ENCODE measurements at regions not wholly inside any gene's neighbourhood (a gene's known extent, or its start where the extent isn't known, plus 50 kb on each side); places are given as distances from the start of the nearest gene placed in this dataset.
A peak's percentile ranks its signal among the peaks of the same experiment; 100 is the strongest.

- Histone ChIP-seq H3K27me3 (ENCODE audit: low read depth) (no peaks in the 10 kb centered on the region), H3K4me3 (no peak overlapping the region), H3K4me1 (0 out of 2 replicates have a peak, but pooled peaks cover 2% of the 10 kb centered on the region), H3K9me3 (no peaks in the 10 kb centered on the region; the same call in 1 of the 2 replicates), H3K36me3 (replicated peaks) (no peaks in the 10 kb centered on the region)
- in situ Hi-C loops (cut with MboI; ENCODE audit: low sequenced_read_pairs) = no loop called here
- no peak for DNase-seq (ENCODE audit: low spot score in 2 of 2)
Observed at GRCh38 chr4:153065276-153065675, 129.2 kb downstream of the FHDC1 start.

DNA sequence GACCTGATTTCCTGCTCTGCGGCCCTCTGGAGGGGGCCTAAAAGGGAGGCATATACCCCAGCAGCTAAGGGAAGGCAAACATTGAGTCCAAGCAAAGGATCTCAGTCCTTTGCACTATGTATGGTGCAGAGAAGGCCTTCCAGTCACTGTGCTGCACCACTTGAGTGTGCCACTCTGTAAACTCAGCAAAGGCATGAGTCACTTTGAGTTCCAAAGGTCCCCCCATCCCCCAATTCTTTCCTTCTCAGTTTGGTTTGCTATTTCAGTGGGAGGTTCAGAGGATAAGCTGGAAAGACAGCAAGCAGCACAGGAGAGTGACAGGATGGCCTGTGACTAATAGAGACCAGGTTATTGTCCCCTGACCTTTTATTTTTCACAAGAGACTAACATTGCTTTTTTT lies 131.3 kb downstream of the FHDC1 start:
- DNase-seq (ENCODE audit: low spot score in 2 of 2) = no peak

DNA sequence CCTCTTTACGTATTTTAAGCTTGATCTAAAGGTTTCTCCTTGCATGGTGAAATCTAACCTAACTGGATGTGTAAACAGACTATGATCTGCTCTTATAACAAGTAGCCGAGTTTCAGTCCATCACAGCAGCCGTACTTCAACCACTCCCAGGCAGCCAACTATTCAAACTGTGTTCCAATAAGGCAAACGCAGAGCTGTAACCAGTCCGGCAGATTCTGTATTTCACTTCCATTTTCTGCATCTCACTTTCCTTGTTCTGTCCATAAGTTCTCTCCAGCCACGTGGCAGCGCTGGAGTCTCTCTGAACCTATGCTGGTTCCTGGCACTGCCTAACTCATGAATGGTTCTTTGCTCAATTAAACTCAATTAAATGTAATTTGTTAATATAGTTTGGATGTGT lies 132.6 kb downstream of the FHDC1 start:
- Histone ChIP-seq H3K27me3 (ENCODE audit: low read depth) (no peaks in the 10 kb centered on the region), H3K9me3 (peaks cover 2% of the 10 kb centered on the region; the same call in 1 of the 2 replicates), H3K36me3 (replicated peaks) (no peaks in the 10 kb centered on the region), H3K4me3 (no peak overlapping the region), H3K4me1 (peaks cover 17% of the 10 kb centered on the region)
- in situ Hi-C loops (cut with MboI; ENCODE audit: low sequenced_read_pairs) = no loop called here
- DNase-seq (ENCODE audit: low spot score in 2 of 2) = no peak

More for the DNA sequence above, 131.3 kb downstream of the FHDC1 start:
- H3K4me3 ChIP-seq = no peak overlapping the region
- no peaks in the 10 kb centered on the region for H3K36me3 ChIP-seq (replicated peaks)
- H3K9me3 ChIP-seq = peaks cover 2% of the 10 kb centered on the region; the same call in 1 of the 2 replicates
- H3K27me3 ChIP-seq (ENCODE audit: low read depth) = no peaks in the 10 kb centered on the region
- in situ Hi-C loops (cut with MboI; ENCODE audit: low sequenced_read_pairs) = no loop called here
- H3K4me1 ChIP-seq = peaks cover 10% of the 10 kb centered on the region

GRCh38 chr4:153071958-153072598 lies 132.2 kb upstream of the TRIM2 start:
- Histone ChIP-seq H3K4me1 (peaks cover 25% of the 10 kb centered on the region), H3K4me3 (no peak overlapping the region), H3K36me3 (replicated peaks) (no peaks in the 10 kb centered on the region), H3K9me3 (peaks cover 2% of the 10 kb centered on the region; the same call in 1 of the 2 replicates), H3K27me3 (ENCODE audit: low read depth) (no peaks in the 10 kb centered on the region)
- peak in 1 of 2 experiments; percentile 86 for DNase-seq (ENCODE audit: low spot score in 2 of 2)
- in situ Hi-C loops (cut with MboI; ENCODE audit: low sequenced_read_pairs) = no loop called here

DNA sequence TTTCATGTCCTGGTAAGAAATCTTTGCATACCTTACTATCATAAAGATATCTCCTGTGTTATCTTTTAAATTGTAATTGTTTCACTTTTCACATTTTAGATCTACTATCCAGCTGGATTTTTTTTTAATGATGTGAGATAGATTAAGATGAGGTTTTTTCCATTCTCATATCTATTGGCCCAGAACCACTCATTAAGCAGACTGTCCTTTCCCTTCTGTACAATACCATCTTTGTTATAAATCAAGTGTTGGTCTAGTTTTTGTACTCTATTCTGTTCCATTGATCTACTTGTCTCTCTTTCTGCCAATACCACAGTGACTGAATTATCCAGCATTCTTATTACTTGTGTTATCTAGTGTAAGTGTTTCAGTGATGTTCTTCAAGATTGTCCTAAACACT lies 131.6 kb upstream of the TRIM2 start:
- peaks cover 22% of the 10 kb centered on the region for H3K4me1 ChIP-seq
- no peaks in the 10 kb centered on the region for H3K36me3 ChIP-seq (replicated peaks)
- peaks cover 2% of the 10 kb centered on the region; the same call in 1 of the 2 replicates for H3K9me3 ChIP-seq
- H3K27me3 ChIP-seq (ENCODE audit: low read depth) = no peaks in the 10 kb centered on the region
- in situ Hi-C loops (cut with MboI; ENCODE audit: low sequenced_read_pairs) = no loop called here
- no peak for DNase-seq (ENCODE audit: low spot score in 2 of 2)
- H3K4me3 ChIP-seq = no peak overlapping the region

DNA sequence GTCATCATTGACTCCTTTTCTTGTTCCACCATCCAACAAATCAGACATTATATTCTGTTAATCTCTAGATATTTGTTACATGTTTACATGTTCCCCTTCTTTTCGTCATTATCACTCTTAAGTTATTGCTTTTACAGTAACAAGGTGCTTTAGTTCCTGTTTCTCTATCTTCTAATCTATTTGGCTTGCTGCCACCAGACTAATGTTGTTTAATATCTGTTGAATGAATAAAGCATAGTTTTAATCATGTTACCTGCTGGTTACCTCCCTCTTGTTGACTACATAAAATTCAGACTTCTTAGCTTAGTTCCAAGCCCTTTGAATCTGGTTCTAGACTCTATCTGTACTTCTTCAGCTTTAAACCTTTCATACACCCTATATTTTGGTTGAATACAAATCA lies 129.8 kb upstream of the TRIM2 start:
- Histone ChIP-seq H3K4me3 (no peak overlapping the region), H3K36me3 (replicated peaks) (no peaks in the 10 kb centered on the region), H3K27me3 (ENCODE audit: low read depth) (no peaks in the 10 kb centered on the region), H3K4me1 (peaks cover 22% of the 10 kb centered on the region), H3K9me3 (peaks cover 2% of the 10 kb centered on the region; the same call in 1 of the 2 replicates)
- in situ Hi-C loops (cut with MboI; ENCODE audit: low sequenced_read_pairs) = no loop called here
- DNase-seq (ENCODE audit: low spot score in 2 of 2) = no peak

GRCh38 chr4:153074936-153075630 lies 129.2 kb upstream of the TRIM2 start:
- H3K9me3 ChIP-seq = peaks cover 2% of the 10 kb centered on the region; the same call in 1 of the 2 replicates
- peaks cover 22% of the 10 kb centered on the region for H3K4me1 ChIP-seq
- H3K27me3 ChIP-seq (ENCODE audit: low read depth) = no peaks in the 10 kb centered on the region
- no peaks in the 10 kb centered on the region for H3K36me3 ChIP-seq (replicated peaks)
- H3K4me3 ChIP-seq = no peak overlapping the region
- in situ Hi-C loops (cut with MboI; ENCODE audit: low sequenced_read_pairs) = loop anchor here (25.0 kb wide), 1 partner anchor 663 kb away; no protein-coding TSS in a partner anchor
- peak in 1 of 2 experiments; percentile 48 for DNase-seq (ENCODE audit: low spot score in 2 of 2)

- peaks cover 2% of the 10 kb centered on the region; the same call in 1 of the 2 replicates for H3K9me3 ChIP-seq
- no peak overlapping the region for H3K4me3 ChIP-seq
- H3K36me3 ChIP-seq (replicated peaks) = no peaks in the 10 kb centered on the region
- no peaks in the 10 kb centered on the region for H3K27me3 ChIP-seq (ENCODE audit: low read depth)
- no peak for DNase-seq (ENCODE audit: low spot score in 2 of 2)
- in situ Hi-C loops (cut with MboI; ENCODE audit: low sequenced_read_pairs) = loop anchor here (25.0 kb wide), 1 partner anchor 664 kb away; no protein-coding TSS in a partner anchor
- peaks cover 27% of the 10 kb centered on the region for H3K4me1 ChIP-seq
Observed at GRCh38 chr4:153075836-153076518, 128.3 kb upstream of the TRIM2 start.

DNA sequence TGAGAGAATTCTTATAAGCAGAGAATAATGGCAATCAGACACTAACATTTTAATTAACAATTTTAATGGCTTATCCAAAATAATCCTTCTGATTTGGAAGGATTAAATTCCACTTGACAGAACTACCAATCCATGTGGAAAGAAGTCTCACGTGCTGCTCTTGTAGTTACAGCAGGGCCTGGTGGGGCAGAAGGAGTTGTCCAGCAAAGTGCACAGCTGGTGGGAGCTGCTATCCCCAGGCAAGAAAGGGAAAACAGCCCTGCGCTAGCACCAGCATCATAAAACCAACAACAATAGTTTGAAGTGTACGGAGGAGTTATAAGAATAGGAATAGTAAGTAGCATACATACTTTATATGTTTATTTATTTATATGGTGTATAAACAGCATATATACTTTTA lies 127.4 kb upstream of the TRIM2 start:
- no peak for DNase-seq (ENCODE audit: low spot score in 2 of 2)

DNA sequence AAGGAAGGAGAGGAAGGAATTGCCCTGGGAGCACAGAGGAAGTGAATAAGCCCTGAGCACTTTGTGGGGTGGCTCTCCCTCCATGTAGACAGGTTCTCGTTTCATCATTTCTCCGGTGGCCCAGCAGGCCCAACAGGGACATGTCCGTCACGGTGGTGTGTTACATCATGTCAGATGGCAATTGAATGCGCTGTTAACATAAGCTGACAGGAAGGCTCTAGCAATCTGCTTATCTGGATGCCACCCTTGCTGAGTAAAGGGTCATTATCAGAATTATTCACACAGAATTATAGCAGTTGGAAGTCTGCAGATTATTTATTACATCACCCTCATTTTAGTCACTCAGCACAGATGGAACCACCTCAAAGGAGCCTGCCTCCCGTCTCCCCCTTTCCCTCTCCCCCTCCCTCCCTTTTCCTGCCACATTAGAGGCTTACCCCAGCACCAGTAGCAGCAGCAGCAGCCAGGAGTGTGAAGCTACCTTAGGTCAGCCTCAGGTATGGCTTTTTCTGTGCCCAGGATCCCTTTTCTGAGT lies 124.3 kb upstream of the TRIM2 start:
- Histone ChIP-seq H3K4me1 (peaks cover 10% of the 10 kb centered on the region), H3K27me3 (ENCODE audit: low read depth) (no peaks in the 10 kb centered on the region), H3K9me3 (no peaks in the 10 kb centered on the region), H3K36me3 (replicated peaks) (no peaks in the 10 kb centered on the region), H3K4me3 (no peak overlapping the region)
- in situ Hi-C loops (cut with MboI; ENCODE audit: low sequenced_read_pairs) = loop anchor here (5.0 to 25.0 kb wide), 2 partner anchors 47 to 668 kb away; no protein-coding TSS in a partner anchor
- DNase-seq (ENCODE audit: low spot score in 2 of 2) = no peak

More for the DNA sequence above, 127.4 kb upstream of the TRIM2 start:
- no peaks in the 10 kb centered on the region for H3K9me3 ChIP-seq
- H3K27me3 ChIP-seq (ENCODE audit: low read depth) = no peaks in the 10 kb centered on the region
- peaks cover 24% of the 10 kb centered on the region for H3K4me1 ChIP-seq
- no peaks in the 10 kb centered on the region for H3K36me3 ChIP-seq (replicated peaks)
- no peak overlapping the region for H3K4me3 ChIP-seq
- in situ Hi-C loops (cut with MboI; ENCODE audit: low sequenced_read_pairs) = loop anchor here (25.0 kb wide), 1 partner anchor 665 kb away; no protein-coding TSS in a partner anchor

GRCh38 chr4:153081006-153081580 lies 123.2 kb upstream of the TRIM2 start:
- in situ Hi-C loops (cut with MboI; ENCODE audit: low sequenced_read_pairs) = loop anchor here (5.0 to 25.0 kb wide), 2 partner anchors 46 to 669 kb away; no protein-coding TSS in a partner anchor

DNA sequence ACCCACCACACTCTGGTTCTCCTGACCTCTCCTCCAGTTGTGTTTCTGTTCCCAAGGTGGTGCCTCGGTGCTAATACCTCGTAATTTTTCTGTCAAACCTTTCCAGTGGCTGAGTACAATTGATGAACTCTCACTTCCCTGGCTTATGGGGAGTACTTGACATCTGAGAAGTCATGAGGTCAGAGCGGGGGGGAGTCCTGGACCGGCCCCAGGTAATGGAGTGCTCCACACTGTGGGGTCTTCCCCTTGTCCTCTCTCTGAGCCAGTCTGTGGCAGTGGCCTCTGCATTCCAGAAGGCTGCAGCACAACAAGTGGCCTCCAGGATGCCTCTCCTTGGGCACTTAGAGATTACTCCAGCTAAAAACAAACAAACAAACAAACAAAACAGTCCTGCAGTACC lies 122.5 kb upstream of the TRIM2 start:
- Histone ChIP-seq H3K4me1 (peaks cover 9% of the 10 kb centered on the region), H3K36me3 (replicated peaks) (no peaks in the 10 kb centered on the region)
- in situ Hi-C loops (cut with MboI; ENCODE audit: low sequenced_read_pairs) = loop anchor here (5.0 to 25.0 kb wide), 2 partner anchors 46 to 669 kb away; no protein-coding TSS in a partner anchor

More at GRCh38 chr4:153081006-153081580, 123.2 kb upstream of the TRIM2 start:
- Histone ChIP-seq H3K9me3 (no peaks in the 10 kb centered on the region), H3K4me1 (peaks cover 9% of the 10 kb centered on the region), H3K36me3 (replicated peaks) (no peaks in the 10 kb centered on the region), H3K27me3 (ENCODE audit: low read depth) (peaks cover 6% of the 10 kb centered on the region), H3K4me3 (no peak overlapping the region)
- DNase-seq (ENCODE audit: low spot score in 2 of 2) = no peak

More for the DNA sequence above, 122.5 kb upstream of the TRIM2 start:
- no peak for DNase-seq (ENCODE audit: low spot score in 2 of 2)
- H3K9me3 ChIP-seq = no peaks in the 10 kb centered on the region
- H3K27me3 ChIP-seq (ENCODE audit: low read depth) = peaks cover 12% of the 10 kb centered on the region
- H3K4me3 ChIP-seq = no peak overlapping the region
